ENCODE measurements at regions not wholly inside any gene's neighbourhood (a gene's known extent, or its start where the extent isn't known, plus 50 kb on each side); places are given as distances from the start of the nearest gene placed in this dataset.

DNA sequence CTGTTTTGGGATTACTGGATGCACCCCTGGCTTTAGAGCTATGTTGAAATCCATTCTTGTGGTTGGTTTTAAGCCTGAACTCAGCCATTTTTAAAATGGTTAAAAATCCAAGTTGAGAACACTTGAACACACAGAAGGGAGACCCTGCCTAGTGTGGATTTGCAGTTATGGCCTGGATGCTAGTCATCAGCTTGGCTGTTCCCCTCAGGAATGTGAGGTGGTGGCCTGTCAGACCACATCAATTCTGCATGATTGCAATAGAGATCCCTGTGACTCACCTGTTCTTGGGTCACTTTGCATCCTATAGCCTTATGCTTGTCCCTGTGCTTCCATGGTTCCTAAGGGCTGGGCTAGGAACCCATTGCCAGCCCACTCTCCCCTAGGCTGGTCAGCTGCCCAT is 454.1 kb downstream of the ATP23 start:
- intact Hi-C loops (cut with micrococcal nuclease): no loop called here
- no peak for ATAC-seq (ENCODE audit: low read depth)

DNA sequence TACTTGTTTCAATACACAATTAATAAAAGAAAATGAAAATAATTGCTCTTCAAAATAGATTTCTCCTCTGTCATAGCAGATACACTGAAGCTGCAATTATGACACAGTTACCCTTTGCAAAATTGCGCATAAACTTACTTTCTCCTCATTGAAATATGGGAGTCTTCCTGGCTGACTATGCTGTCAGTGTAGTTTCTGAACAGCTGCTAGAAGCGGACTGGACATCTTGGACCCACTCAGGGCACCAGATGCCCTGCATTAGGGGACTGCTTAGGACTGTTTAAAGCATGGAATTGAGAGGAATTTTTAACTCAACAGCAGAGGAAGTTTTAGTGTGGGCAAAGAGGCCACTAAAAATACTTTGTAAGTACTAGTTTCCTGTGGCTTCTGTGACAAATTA is 454.9 kb downstream of the ATP23 start:
- ChIA-PET POLR2A (no interaction called here), CTCF (no interaction called here)
- H3K4me1 ChIP-seq (ENCODE audit: control insufficient read depth in 2 of 2, insufficient read depth in 2 of 2, low read length in 2 of 2): no peaks in the 10 kb centered on the region

More for the DNA sequence above, 454.1 kb downstream of the ATP23 start:
- TF ChIP-seq EZH2 (IDR thresholded peaks at IDR 0.05; ENCODE audit: borderline replicate concordance, insufficient read depth, low read depth, low read length, poor library complexity, severe bottlenecking): no peak
- TF ChIP-seq, protein P1, sequence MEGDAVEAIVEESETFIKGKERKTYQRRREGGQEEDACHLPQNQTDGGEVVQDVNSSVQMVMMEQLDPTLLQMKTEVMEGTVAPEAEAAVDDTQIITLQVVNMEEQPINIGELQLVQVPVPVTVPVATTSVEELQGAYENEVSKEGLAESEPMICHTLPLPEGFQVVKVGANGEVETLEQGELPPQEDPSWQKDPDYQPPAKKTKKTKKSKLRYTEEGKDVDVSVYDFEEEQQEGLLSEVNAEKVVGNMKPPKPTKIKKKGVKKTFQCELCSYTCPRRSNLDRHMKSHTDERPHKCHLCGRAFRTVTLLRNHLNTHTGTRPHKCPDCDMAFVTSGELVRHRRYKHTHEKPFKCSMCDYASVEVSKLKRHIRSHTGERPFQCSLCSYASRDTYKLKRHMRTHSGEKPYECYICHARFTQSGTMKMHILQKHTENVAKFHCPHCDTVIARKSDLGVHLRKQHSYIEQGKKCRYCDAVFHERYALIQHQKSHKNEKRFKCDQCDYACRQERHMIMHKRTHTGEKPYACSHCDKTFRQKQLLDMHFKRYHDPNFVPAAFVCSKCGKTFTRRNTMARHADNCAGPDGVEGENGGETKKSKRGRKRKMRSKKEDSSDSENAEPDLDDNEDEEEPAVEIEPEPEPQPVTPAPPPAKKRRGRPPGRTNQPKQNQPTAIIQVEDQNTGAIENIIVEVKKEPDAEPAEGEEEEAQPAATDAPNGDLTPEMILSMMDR (IDR thresholded peaks at IDR 0.05): no peak
- H3K9me3 ChIP-seq (ENCODE audit: control extremely low read depth in 1 of 3, control insufficient read depth in 2 of 3, insufficient read depth in 1 of 3, low read length in 2 of 3): peaks cover 0 to 3% (median 0%) of the 10 kb centered on the region in 3 donors
- DNase-seq: no peak
- H3K9me3 Mint-ChIP-seq (ENCODE audit: insufficient read depth): no peaks in the 10 kb centered on the region
- H3K4me3 ChIP-seq (ENCODE audit: control extremely low read depth in 1 of 5, extremely low read depth in 1 of 5, insufficient read depth in 1 of 5, low read depth in 2 of 5, low read length in 4 of 5): no peak overlapping the region
- H3K36me3 ChIP-seq (replicated peaks in 1 of 2; ENCODE audit: control extremely low read depth in 1 of 2, control insufficient read depth in 1 of 2, extremely low read depth in 1 of 2, insufficient read depth in 2 of 2, low read length in 1 of 2): no peaks in the 10 kb centered on the region
- no peak overlapping the region for H3K27ac ChIP-seq (ENCODE audit: low read length in 2 of 2)
- H3K27me3 ChIP-seq (replicated peaks in 1 of 4; ENCODE audit: control extremely low read depth in 1 of 4, control insufficient read depth in 3 of 4, insufficient read depth in 4 of 4, low read length in 3 of 4): no peaks in the 10 kb centered on the region
- no peak overlapping the region for H3K4me2 ChIP-seq (replicated peaks; ENCODE audit: low read depth, low read length, poor library complexity, severe bottlenecking)
- H3K4me1 ChIP-seq (ENCODE audit: control insufficient read depth in 2 of 2, insufficient read depth in 2 of 2, low read length in 2 of 2): no peaks in the 10 kb centered on the region
- H3K4me1 Mint-ChIP-seq: no peaks in the 10 kb centered on the region
- no peaks in the 10 kb centered on the region for H3K27me3 Mint-ChIP-seq
- H4K20me1 ChIP-seq (ENCODE audit: control insufficient read depth, insufficient read depth, low read length, poor library complexity, severe bottlenecking): no peaks in the 10 kb centered on the region
- H3K9ac ChIP-seq (ENCODE audit: low read length): no peak overlapping the region
- no peak overlapping the region for H2AFZ ChIP-seq (ENCODE audit: insufficient read depth, low read depth, low read length, poor library complexity, severe bottlenecking)
- CTCF ChIA-PET: no interaction called here
- no peak overlapping the region for H3K4me3 Mint-ChIP-seq
- H3K79me2 ChIP-seq (ENCODE audit: control insufficient read depth, insufficient read depth, low read length): no peaks in the 10 kb centered on the region
- POLR2A ChIA-PET: no interaction called here
- no peak overlapping the region for H3K27ac Mint-ChIP-seq

More for the DNA sequence above, 454.9 kb downstream of the ATP23 start:
- Histone ChIP-seq H3K9ac (ENCODE audit: low read length) (no peak overlapping the region), H3K79me2 (ENCODE audit: control insufficient read depth, insufficient read depth, low read length) (no peaks in the 10 kb centered on the region), H3K27ac (ENCODE audit: low read length in 2 of 2) (no peak overlapping the region), H3K27me3 (replicated peaks in 1 of 4; ENCODE audit: control extremely low read depth in 1 of 4, control insufficient read depth in 3 of 4, insufficient read depth in 4 of 4, low read length in 3 of 4) (no peaks in the 10 kb centered on the region), H3K36me3 (replicated peaks in 1 of 2; ENCODE audit: control extremely low read depth in 1 of 2, control insufficient read depth in 1 of 2, extremely low read depth in 1 of 2, insufficient read depth in 2 of 2, low read length in 1 of 2) (no peaks in the 10 kb centered on the region), H3K4me2 (replicated peaks; ENCODE audit: low read depth, low read length, poor library complexity, severe bottlenecking) (no peak overlapping the region), H4K20me1 (ENCODE audit: control insufficient read depth, insufficient read depth, low read length, poor library complexity, severe bottlenecking) (no peaks in the 10 kb centered on the region), H2AFZ (ENCODE audit: insufficient read depth, low read depth, low read length, poor library complexity, severe bottlenecking) (no peak overlapping the region), H3K4me3 (ENCODE audit: control extremely low read depth in 1 of 5, extremely low read depth in 1 of 5, insufficient read depth in 1 of 5, low read depth in 2 of 5, low read length in 4 of 5) (no peak overlapping the region), H3K9me3 (ENCODE audit: control extremely low read depth in 1 of 3, control insufficient read depth in 2 of 3, insufficient read depth in 1 of 3, low read length in 2 of 3) (peaks cover 0 to 3% (median 0%) of the 10 kb centered on the region in 3 donors)
- DNase-seq (no peak), ATAC-seq (ENCODE audit: low read depth) (no peak)
- peaks cover 2% of the 10 kb centered on the region for H3K9me3 Mint-ChIP-seq (ENCODE audit: insufficient read depth)
- WGBS (ENCODE audit: insufficient coverage): 13% methylated on average over 1 of the region's 2 CpGs
- no peak overlapping the region for H3K27ac Mint-ChIP-seq
- intact Hi-C loops (cut with micrococcal nuclease): no loop called here
- TF ChIP-seq, protein P1 (IDR thresholded peaks at IDR 0.05): no peak
- TF ChIP-seq EZH2 (IDR thresholded peaks at IDR 0.05; ENCODE audit: borderline replicate concordance, insufficient read depth, low read depth, low read length, poor library complexity, severe bottlenecking): no peak
- no peaks in the 10 kb centered on the region for H3K4me1 Mint-ChIP-seq
- no peak overlapping the region for H3K4me3 Mint-ChIP-seq
- no peaks in the 10 kb centered on the region for H3K27me3 Mint-ChIP-seq

Measured in B cell (primary cell).